HK-2 (cell line): ENCODE measurements at regions not wholly inside any gene's neighbourhood (a gene's known extent, or its start where the extent isn't known, plus 50 kb on each side); places are given as distances from the start of the nearest gene placed in this dataset.

Experiments
- DNase-seq: peaks from one replicate; pipeline ENCODE4 v3.0.0-alpha.2; 2018; ENCODE audit not compliant: unreplicated experiment

GRCh38 chr9:135339378-135339973 lies 140.1 kb upstream of the PPP1R26 start:
- DNase-seq: no peak

DNA sequence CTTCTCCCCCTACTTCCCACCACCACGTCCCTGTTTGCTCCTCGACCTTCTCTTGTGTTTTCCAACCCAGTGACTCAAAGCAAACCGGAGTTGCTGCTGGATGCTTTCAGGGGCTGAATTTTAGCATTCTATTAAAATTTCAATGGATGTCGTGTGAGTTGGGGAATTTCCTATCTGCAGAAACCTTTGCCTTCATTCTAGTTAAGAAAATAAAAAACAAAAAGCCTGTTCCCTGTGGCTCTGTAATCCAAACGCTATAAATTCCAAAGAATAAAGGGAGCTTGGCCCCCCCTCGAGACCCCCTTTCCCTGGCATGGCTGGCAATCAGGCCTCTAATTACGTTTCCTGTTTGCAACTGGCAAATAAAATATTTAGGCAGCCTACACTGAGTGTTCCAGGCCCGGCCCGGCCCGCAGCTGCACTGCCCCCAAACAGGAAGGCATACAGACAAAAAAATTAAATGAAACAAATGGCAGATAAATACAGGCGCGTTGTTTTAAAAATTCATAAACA lies 139.4 kb upstream of the PPP1R26 start:
- DNase-seq: no peak

- DNase-seq: no peak
Observed at GRCh38 chr9:135340726-135341475, 138.7 kb upstream of the PPP1R26 start.

DNA sequence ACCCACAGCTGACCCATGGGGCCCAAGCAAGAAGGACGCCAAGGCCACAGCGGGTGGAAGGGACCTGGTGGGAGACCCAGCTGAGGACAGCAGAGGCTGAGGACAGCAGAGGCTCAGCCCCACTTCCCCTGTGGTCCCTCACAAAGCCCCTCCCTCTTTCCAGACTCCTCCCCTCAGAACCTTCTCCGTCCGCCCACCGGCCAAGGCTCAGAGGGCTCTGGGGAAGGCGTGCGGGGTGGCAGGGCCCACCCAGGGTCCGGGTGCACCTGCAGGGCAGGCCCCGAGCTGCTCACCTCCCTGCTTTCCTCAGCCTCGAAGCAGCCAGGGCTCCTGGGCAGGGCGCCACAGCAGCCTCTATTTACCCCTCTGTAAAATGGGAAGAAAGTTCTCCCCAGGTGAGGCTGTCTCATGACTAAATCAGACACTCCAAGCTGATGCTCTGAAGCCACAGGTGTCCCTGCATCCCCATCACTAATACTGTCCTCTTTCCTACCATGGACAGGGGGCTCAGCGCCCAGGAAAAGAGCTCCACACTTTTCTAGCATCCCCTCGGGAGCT lies 137.9 kb upstream of the PPP1R26 start:
- no peak for DNase-seq

GRCh38 chr9:135342206-135343130 lies 137.1 kb upstream of the PPP1R26 start:
- no peak for DNase-seq

GRCh38 chr9:135343136-135343535 lies 136.4 kb upstream of the PPP1R26 start:
- no peak for DNase-seq

DNA sequence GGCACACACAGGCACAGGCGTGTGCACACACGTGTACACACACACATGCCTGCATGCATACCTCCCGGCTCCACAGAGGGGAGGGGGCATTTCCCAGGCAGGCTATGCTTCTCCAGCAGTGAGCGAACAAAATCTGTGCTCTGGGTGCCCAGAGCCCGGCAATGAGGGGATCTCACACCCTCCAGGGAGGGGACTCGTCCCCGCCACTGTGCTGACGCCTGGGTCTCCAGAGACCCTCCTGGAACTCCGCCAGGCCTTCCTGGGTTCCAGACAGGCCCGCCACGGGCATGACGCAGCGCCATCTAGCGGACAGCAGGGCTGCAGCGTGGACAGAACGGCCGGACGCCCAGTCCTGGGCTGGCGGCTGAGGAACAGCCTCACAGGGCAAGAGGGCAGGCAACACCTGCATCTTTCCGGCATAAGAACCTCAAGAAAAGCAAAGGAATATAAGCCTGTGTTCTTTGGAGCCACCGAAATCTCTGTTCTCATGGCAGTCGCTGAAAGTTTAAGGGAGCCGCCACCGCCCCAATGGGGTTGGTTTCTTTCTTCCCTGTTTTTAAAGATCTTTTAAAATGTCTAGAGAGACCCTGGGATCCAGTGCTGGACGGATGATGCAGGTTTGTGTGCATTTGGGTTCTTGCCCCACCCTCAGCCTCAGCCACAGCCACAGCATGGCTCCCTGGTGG lies 135.6 kb upstream of the PPP1R26 start:
- peak; percentile 57 for DNase-seq

GRCh38 chr9:135344523-135344901 lies 135.1 kb upstream of the PPP1R26 start:
- DNase-seq: no peak

- no peak for DNase-seq
Observed at GRCh38 chr9:135344915-135345500, 134.6 kb upstream of the PPP1R26 start.

DNA sequence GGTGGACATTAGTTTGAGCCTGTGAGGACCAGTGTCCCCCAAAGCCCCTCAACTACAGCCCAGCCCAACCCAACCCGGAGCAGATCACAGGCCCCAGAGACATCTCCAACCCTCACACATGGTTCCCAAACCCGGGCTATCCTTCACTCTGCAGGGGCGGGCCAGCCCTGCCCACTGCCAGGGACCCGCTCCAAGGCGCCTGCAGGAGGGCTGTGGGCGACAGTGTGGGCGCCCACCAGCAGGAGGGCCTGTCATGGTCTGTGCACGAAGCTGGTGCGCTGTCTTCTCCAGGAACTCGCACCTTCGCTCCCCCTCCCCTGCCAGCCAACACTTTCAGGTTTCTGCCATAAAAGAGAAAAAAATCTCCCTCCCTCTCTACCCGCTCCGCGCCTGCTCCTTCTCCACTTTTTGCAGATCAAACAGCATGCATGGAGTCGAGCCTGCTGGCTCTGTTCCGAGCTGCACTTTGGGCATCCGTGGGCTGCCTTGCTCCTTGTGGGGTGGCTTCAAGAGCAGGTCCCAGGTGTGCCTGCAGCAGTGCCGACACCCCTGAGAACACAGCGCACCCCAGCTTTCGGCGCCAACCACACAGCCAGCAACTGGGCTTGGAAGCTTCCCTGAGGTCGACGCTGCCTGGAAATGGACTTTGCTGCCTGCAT lies 133.7 kb upstream of the PPP1R26 start:
- DNase-seq: no peak

DNA sequence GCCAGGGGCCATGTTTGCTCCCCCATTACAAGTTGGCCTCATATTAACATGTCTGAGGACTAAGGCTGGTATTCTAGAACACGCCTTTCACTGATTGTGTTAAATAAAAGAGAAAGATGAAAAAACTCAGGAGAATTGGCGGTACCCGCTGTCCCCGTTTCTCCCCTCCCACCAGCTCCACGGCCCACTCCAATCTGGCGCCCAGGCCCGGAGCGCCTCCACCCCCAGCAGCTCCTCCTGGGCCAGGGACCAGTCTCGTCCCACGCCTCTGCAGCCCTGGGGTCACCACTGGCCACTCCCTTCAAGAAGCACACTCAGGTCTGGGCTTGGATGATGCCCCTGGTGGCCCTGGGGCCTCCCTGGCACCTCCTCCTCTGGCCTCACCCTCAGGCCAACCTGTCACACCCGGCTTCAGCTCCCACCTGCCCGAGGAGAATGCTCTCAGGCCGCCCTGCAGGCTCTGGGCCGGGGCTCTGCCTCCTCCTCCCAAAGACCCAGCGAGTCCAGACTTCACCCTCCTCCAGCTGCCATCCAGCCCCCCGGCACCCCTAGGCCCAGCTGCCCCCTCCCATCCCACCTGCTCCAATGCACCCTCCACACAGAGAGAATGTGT lies 133.0 kb upstream of the PPP1R26 start:
- no peak for DNase-seq

DNA sequence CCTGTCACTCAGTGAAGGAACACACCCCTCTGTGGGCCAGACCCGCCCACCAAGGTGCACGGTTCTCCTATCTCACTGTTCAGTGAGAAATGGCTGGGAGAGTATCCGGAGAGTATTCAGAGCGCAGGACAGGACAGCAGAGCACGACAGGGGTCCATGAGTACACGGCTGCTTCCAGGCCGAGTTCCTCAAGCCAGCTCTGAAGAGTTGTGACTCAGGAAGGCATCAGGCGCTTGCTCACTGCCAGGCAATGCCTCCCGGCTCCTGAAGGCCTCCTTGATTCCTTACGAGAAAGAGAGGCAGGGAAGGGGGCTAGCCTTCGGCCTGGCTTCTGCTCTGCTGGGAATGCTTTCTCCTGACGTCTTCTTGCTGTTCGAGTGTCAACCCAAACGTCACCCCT lies 132.1 kb upstream of the PPP1R26 start:
- no peak for DNase-seq

DNA sequence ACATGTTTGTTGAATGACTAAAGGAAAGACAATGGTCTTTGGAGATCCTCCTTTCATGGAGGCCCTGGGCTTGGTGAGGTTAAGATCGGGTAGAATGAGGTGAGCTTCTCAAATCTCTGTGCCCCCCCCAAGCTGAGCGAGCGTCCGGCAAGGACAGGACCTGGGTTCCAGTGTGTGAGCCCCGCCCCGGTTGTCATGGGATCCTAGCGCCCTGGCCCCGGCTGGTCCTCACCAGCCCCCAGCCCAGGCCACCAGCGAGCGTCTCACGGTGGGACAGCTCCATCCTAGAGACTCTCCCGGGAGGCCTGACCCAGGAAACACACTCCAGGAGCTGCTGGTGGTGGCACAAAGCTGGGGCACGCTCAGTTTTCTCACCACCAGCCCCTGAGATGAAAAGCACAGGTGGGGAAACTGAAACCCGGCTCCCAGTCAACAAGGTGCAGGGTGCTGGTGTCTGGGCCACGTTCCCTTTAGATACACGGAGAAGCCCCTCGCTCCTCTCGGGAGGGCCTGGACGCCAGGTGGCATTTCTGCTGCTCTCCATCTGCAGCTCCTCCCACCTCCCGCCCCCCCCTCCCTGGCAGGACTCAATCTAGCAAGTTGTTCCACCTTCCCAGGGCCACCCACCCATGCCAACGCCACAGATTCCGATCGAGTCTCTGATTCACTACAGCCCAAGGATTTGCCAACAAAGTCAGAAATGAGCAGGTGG lies 131.3 kb upstream of the PPP1R26 start:
- DNase-seq: no peak

DNA sequence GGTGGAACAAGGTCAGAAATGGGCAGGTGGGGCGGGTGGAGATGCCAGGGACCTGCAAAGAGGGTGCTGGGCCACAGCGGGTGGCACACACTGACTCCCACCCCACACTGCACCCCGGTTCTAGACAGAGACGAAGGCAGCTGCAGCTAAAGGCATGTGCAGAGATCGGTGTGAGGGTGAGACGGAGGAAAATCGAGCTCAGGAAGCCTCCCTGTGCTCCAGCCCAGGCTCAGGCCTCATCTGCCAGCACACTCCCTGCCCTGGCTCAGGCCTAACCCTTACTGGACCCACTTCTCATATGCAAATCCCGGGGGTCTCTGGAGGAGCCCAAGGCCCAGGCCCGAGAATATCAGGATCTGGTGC lies 130.8 kb upstream of the PPP1R26 start:
- DNase-seq: no peak

GRCh38 chr9:135349212-135350002 lies 130.2 kb upstream of the PPP1R26 start:
- no peak for DNase-seq

DNA sequence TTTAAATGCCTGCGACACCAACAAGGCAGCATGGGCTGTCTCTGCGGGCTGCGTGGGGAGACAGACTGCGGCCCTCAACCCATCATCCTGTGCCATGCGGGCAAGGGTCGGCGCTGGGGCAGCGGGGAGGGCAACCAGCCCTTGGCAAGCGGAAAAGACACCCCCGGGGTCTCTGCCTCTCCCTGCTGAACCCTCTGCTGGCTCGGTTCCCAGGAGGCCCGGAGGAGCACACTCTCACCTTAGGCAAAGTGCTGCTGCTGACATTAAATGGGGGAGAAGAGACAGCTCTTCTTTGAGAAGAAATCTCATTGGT lies 129.6 kb upstream of the PPP1R26 start:
- DNase-seq: no peak

DNA sequence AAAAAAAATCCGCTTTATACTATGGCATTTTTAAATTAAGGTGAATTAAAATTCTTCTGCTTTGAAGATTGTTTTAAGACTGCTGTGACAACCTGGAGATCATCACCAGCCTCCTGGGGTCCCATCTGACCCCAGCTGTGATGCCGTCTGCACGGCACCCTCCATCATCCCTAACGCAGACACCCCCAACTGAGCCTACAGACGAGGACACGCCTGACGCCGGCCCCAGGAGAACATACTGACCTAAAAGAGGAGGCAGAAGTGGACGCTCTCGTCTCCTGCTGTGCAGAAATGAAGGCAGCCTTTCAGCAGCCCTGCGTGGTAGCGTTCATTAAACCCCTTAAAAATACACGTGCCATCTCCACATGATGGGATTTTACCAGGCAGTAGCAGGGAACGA lies 125.6 kb upstream of the PPP1R26 start:
- no peak for DNase-seq

GRCh38 chr9:135355521-135356011 lies 124.0 kb upstream of the PPP1R26 start:
- DNase-seq: no peak

- no peak for DNase-seq
Observed at GRCh38 chr9:135356021-135356420, 123.6 kb upstream of the PPP1R26 start.
